ENCODE measurements at regions not wholly inside any gene's neighbourhood (a gene's known extent, or its start where the extent isn't known, plus 50 kb on each side); places are given as distances from the start of the nearest gene placed in this dataset.

DNA sequence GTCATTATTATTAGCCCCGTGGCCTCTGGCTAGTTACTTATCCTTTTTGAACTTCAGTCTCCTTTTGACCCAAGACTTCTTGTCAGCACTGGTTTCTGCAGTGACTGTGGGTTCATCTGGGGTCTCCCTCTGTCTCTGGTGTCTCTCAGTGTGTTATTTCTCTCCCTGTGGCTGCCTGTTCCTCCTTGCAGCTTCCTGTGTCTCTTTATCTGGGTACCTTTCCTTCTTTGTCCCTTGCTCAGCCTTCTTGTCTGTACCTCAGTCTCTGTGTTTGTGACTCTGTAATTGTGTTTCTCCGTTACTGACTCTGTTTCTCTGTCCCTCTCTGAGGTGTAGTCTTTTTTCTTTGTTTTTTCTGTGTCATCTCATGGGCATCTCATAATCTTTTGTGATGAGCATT lies 102.6 kb upstream of the CDH11 start:
- DNase-seq, result no peak

- DNase-seq, result no peak
Measured at GRCh38 chr16:65223335-65223734, 101.5 kb upstream of the CDH11 start.

DNA sequence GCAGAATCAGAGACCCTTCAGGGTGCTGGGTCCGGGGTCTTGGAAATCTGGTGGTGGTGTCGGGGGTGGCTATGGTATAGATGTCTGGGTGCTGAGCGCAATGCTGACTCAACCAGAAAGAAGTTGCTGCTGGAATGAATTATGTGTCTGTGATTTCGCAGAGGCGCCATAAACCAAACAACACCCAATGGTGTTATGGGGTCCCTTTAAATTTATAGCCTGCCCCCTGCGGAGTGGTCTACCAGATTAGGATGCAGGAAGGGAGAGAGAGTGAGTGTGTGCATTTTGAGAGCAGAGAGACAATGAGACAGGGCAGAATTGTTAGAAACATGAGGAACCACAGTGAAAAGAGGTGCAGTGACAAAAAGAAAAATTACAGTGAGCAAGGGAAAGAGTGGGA lies 100.7 kb upstream of the CDH11 start:
- no peak for DNase-seq

DNA sequence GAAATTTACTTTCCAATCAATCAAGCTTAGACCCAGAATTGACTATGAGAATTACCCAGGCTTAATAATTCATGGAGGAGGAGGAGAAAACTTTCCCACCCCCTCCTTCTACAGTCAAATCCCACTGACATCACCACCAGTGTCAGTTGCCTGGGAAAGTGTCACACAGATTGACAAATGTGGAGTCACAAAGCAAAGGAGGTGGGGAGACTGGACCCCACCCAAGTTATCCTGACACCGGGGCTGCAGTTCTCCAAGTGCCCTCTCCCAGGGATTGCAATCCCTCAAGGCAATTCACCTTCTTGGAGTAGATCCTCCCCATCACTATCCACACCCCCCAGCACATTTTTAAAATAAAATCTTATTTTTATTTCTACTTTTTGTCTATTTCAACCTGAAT lies 100.2 kb upstream of the CDH11 start:
- no peak for DNase-seq

DNA sequence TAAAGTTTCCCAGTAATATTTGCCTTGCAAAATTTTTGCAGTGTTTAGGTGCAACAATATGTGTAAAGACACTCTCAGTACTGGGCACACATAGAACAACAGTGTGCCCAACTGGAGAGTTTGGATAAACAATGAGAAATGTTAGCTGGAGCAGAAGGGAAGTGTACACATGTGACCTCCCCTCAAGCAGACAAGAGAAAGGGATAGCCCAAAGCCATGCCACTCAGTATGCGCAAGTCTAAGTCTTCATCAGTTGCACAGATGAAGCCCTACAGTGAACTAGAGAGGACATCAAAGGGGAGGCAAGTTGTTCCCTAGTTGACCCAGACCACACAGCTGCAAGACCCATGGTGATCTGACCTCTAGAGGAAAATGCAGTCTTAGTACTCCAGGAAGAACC lies 97.9 kb upstream of the CDH11 start:
- no peak for DNase-seq

- DNase-seq, result no peak
Measured at GRCh38 chr16:65218348-65218747, 96.5 kb upstream of the CDH11 start.

- no peak for DNase-seq
Measured at GRCh38 chr16:65213866-65214595, 92.2 kb upstream of the CDH11 start.

- DNase-seq, result no peak
Measured at GRCh38 chr16:65212791-65213190, 90.9 kb upstream of the CDH11 start.

DNA sequence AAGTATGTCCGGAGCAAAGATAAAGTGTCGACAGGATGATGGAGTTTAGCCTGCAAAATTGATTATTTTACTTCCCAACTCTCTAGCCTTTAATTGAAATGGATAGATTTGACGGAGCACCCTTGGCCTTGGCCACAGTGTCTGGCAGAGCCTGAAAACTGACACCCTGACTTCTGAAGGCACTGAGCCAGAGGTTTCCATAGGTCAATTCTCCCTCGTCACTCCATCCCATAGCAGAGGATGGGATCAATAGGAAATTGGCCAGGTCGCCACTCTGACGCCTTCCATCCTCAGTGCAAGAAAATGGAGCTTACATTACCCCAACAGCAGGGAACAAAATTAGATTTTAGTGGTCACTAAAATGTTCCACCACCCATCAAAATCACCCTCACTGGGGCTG lies 90.4 kb upstream of the CDH11 start:
- no peak for DNase-seq

DNA sequence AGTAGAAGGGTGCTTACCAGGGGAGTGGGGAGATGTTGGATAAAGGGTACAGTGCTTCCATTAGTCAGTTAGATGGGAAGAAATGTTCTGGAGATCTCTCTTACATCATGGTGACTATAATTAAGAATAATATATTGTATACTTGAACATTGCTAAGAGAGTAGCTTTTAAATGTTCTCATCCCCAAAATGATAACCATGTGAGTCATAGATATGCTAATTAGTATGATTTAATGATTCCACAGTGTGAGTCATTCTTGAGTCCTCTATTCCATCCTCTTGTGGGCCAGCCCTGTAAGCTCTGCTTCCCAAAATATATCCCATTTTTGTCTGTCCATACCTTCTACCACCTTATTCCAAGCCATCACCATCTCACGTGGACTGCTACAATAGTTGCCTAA lies 80.6 kb upstream of the CDH11 start:
- DNase-seq, result no peak

DNA sequence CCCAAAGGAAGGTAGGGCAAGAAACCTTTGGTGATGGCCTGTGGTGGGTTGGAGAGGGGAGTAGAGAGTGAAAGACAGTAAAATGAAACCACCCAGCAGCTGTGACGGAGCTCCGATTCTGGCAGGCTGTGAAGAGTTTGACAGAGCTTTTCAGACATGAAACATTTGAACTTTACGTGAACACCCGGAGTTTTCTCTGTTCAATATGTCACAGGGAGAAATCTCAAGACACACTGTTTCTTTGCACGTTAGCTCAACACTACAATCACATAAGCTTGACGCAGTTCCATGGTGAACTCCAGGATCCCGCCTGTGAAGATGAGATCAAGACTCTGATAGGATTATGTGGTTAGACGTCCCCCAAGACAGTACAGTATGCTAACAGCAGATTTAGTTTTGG lies 79.6 kb upstream of the CDH11 start:
- no peak for DNase-seq

- no peak for DNase-seq
Measured at GRCh38 chr16:65200857-65201256, 79.0 kb upstream of the CDH11 start.

- no peak for DNase-seq
Measured at GRCh38 chr16:65200156-65200773, 78.4 kb upstream of the CDH11 start.

DNA sequence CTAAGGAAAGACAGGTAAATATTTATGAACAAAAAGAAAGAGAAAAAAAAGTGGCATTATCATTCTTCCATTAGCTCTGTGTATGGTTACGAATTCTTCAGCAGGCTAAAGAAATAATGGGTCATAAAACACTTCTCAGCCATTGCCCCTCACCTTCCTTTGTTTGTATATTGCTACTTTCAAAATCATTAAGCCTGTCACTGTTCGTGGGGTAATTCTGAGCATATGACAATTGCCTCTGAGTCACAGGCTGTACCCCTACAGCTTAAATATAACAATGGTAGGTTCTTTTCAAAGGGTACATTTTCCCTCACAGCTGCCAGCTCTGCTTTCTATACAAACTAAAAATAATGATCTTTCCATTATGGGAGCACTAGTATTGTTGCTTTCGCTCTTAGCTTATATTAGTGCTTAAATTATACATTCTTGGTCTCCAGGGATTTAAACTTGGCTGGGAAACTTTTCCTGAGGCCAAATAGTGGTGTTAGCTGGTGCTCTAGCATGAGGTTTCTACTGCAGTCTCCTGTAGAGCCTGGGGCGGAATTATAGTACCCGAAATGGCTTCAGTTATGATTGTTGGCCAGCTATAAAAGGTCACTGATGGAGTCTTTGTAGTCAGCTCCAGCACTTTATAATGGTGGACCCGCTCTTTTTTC lies 74.7 kb upstream of the CDH11 start:
- no peak for DNase-seq

GRCh38 chr16:65195998-65196397 lies 74.1 kb upstream of the CDH11 start:
- DNase-seq, result no peak

DNA sequence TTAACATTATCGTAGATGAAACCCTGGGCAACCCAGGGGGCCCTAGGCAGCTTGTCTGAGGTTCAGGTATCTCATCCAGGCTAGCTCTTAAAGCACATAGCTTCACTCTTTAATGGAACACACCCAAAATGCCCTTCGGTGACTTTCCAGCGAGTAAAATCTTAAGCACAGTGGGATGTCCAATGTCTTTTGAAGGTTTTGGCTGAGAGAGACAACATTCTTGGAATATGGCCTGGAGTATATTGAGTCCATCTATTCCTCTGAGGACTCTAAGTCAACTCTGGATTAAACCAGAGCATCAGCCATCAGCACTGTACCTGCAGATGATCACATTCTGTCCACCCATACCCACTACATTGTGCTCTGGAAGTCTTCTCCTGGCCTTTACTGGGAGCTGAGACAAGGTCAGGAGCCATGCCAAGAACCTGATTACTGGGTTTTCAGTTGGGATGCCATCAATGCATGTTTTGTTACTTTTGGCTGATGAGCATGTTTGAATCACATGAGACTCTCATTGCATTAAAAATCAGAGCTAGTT lies 63.4 kb upstream of the CDH11 start:
- no peak for DNase-seq

DNA sequence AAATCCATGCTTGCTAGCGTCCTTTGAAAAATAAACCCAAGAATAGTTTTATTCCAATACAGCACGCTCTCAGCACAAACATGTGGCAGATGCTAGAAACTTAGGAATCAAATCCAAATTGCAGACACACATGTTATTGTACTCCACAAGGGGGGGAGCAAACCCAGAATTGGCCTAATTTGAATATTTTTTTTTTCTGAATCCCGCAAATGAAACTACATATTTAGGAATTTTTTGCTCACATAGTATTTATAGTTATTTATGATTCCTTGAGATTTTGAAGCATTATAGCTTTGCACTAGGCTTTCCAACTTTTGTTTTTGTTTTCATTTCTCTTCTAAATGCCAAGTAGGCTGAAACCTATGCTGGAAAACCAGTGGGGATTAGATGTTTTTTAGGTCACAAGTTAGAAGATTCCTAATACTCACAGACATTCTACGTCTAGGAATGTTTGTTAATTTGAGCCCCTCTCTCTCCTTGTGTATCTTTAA lies 59.3 kb upstream of the CDH11 start:
- DNase-seq, result no peak

DNA sequence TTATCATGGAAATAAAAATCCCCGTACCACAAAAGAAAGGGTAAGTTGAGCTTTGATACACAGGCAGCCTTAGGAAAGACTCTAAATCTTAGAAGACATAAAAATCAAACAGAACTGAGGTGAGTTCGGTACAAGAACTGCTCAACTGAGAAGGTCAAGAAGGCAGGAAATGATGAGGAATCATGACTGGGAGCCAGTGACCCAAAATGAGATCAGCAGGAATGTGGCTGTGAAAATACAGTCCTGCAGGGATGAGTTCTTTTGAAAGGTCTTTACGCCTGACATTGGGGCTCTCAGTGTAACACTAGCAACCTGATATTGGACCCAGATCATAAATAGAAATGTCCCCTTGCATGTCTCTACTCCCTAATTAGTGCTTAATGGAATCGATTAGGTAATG lies 56.3 kb upstream of the CDH11 start:
- no peak for DNase-seq

DNA sequence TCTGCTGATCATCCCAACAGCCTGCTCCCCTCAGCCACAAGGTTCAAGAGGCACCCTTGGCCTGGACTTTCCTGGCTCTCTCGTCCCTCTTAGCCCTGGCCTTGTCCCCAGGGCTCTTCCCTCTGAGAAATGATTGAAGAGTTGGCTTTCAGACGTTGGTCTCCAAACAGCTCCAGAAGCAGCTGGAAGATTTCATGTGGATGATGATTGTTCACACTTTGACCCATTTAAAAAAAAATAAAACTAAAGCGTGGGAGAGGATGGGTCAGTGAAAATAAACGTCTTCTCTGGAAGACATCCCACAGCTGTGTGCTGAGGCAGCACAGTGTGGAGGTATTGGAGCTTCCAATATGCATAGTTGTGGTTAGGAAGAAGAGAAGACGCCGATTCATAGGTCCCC lies 54.7 kb upstream of the CDH11 start:
- no peak for DNase-seq

DNA sequence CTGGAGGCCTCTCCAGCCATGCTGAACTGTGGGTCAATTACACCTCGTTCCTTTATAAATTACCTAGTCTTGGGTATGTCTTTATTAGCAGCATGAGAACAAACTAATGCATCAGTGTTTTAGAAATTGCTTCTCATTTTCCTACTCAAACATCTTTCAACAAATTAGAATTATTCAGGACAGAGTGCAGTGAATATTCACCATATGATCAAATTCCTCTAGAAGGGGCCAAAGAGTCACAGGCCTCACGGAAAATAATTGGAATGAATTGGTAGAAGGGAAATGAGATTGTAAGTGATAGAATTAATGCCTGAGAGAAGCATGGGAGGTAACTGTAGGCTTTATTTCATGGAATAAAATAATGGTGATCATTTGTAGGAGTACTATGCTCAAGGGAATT lies 50.5 kb upstream of the CDH11 start:
- no peak for DNase-seq

All from stimulated activated CD4-positive, alpha-beta T cell treated with anti-CD3 and anti-CD28 coated beads, Interleukin-4, amount 100 ng/mL, for 4 hours (primary cell).